GM13977 (cell line): ENCODE measurements at regions not wholly inside any gene's neighbourhood (a gene's known extent, or its start where the extent isn't known, plus 50 kb on each side); places are given as distances from the start of the nearest gene placed in this dataset.

Source experiments
- DNase-seq: peaks from one replicate; pipeline ENCODE4 v3.0.0; 2012; ENCODE audit warnings: low spot score
- CTCF ChIP-seq: IDR thresholded peaks from 2 replicates; pipeline ENCODE4 v1.5.1; 2012; ENCODE audit warnings: mild to moderate bottlenecking, control low read depth; ENCODE audit not compliant: insufficient read depth; ENCODE audit errors: extremely low read depth, missing control alignments
- in situ Hi-C: fragments of 300-500 bp; cut with MboI; formaldehyde crosslinking; loops from one replicate; pipeline ENCODE4 v1.12.0; 2022; ENCODE audit warnings: low sequenced_read_pairs, low pct_unique_long_range_greater_than_20kb, mixed read lengths, inconsistent platforms; ENCODE audit not compliant: unreplicated experiment

- no peak for TF ChIP-seq CTCF
- in situ Hi-C loops = loop anchor here (25.0 kb wide), 1 partner anchor 95 kb away; no protein-coding TSS in a partner anchor
- no peak for DNase-seq
These were observed 334.8 kb upstream of the MANEA start for GRCh38 chr6:95242560-95242959.

- TF ChIP-seq CTCF = no peak
- in situ Hi-C loops = loop anchor here (25.0 kb wide), 1 partner anchor 94 kb away; no protein-coding TSS in a partner anchor
- DNase-seq = no peak
These were observed 334.3 kb upstream of the MANEA start for GRCh38 chr6:95243053-95243452.

DNA sequence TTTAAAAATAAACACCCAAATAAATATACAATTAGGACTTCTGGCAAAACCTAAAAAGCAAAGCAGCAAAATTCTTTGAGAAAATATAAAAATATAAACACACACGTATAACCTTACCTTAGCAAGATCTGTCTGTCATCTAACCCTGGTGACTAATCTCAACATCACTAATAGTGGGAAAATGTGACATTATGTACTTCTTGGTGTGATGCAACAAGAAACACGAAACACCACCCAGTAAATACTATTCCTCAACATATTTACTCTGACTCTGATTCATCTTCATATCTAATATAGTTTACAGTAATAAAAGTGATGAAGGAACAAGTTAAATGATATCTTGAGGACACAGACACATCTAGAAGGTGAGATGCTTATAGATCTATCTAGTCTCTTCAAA, 332.6 kb upstream of the MANEA start:
- no peak for TF ChIP-seq CTCF
- no peak for DNase-seq
- in situ Hi-C loops = loop anchor here (25.0 kb wide), 1 partner anchor 93 kb away; no protein-coding TSS in a partner anchor

- no peak for DNase-seq
- no peak for TF ChIP-seq CTCF
- in situ Hi-C loops = loop anchor here (25.0 kb wide), 1 partner anchor 89 kb away; no protein-coding TSS in a partner anchor
These were observed 328.8 kb upstream of the MANEA start for GRCh38 chr6:95248499-95248898.

DNA sequence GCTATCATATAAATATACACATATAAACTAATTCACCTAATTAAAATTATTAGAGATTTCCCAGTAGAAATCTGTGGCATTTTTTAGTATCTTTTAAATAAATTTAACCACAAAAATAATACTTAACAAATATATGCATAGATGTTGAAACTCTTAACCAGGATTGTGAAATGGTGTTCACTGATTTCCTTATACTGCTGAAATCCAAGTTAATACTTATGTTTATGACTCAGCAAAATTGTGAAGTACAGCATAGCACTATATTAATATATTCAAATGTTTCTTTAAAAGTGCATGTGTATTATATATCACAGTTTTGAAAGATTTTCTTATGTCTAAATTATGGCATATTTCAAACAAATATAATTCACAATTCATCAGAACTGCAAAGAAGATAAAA, 328.2 kb upstream of the MANEA start:
- TF ChIP-seq CTCF = no peak
- in situ Hi-C loops = loop anchor here (25.0 kb wide), 1 partner anchor 88 kb away; no protein-coding TSS in a partner anchor
- no peak for DNase-seq

DNA sequence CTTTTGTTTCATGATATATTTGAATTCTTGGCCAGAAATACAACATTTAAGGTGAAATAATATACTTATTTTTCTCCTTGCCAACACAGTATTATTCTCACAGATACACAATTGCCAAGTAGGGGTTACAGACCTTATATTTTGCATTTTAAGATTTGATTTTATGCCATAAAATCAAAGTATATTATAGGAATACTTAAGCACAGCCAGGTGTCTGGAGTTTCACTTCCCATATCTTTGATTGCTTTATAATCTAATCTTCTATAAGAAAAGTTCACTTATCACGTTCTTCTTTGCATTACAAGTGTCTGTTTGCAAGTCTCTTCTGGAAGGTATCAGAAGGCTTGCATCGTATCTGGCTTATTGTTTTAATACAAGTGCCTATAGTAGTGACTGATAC, 327.7 kb upstream of the MANEA start:
- no peak for TF ChIP-seq CTCF
- in situ Hi-C loops = loop anchor here (25.0 kb wide), 1 partner anchor 88 kb away; no protein-coding TSS in a partner anchor
- no peak for DNase-seq
